GM19452 (cell line): ENCODE measurements at regions not wholly inside any gene's neighbourhood (a gene's known extent, or its start where the extent isn't known, plus 50 kb on each side); places are given as distances from the start of the nearest gene placed in this dataset.

ENCODE experiments used
- ATAC-seq: cut with Tn5 transposase; IDR thresholded peaks from one replicate; pipeline ENCODE4 v1.9.1; 2021; ENCODE audit not compliant: unreplicated experiment

GRCh38 chr18:79608999-79609461 is 70.6 kb upstream of the CTDP1 start:
- ATAC-seq, result no peak

GRCh38 chr18:79609841-79610281 is 69.7 kb upstream of the CTDP1 start:
- ATAC-seq, result no peak

- no peak for ATAC-seq
Observed at GRCh38 chr18:79610461-79611039, 69.1 kb upstream of the CTDP1 start.

- ATAC-seq, result no peak
Observed at GRCh38 chr18:79611040-79611681, 68.4 kb upstream of the CTDP1 start.

- ATAC-seq, result no peak
Observed at GRCh38 chr18:79612291-79613108, 67.1 kb upstream of the CTDP1 start.

- ATAC-seq, result no peak
Observed at GRCh38 chr18:79613186-79613931, 66.2 kb upstream of the CTDP1 start.

- no peak for ATAC-seq
Observed at GRCh38 chr18:79614211-79614955, 65.2 kb upstream of the CTDP1 start.

GRCh38 chr18:79615091-79615490 is 64.5 kb upstream of the CTDP1 start:
- ATAC-seq, result no peak

- ATAC-seq, result no peak
Observed at GRCh38 chr18:79615586-79615985, 64.0 kb upstream of the CTDP1 start.

GRCh38 chr18:79616651-79617510 is 62.7 kb upstream of the CTDP1 start:
- no peak for ATAC-seq

GRCh38 chr18:79617511-79618500 is 61.8 kb upstream of the CTDP1 start:
- ATAC-seq, result no peak

- no peak for ATAC-seq
Observed at GRCh38 chr18:79620576-79621165, 58.9 kb upstream of the CTDP1 start.

- ATAC-seq, result no peak
Observed at GRCh38 chr18:79621501-79621900, 58.1 kb upstream of the CTDP1 start.

GRCh38 chr18:79622004-79622403 is 57.6 kb upstream of the CTDP1 start:
- no peak for ATAC-seq

GRCh38 chr18:79624356-79625170 is 55.0 kb upstream of the CTDP1 start:
- ATAC-seq, result peak; percentile 38

- ATAC-seq, result peak; percentile 68
Observed at GRCh38 chr18:79625195-79625923, 54.2 kb upstream of the CTDP1 start.
